CD1c-positive myeloid dendritic cell (primary cell): ENCODE measurements at regions not wholly inside any gene's neighbourhood (a gene's known extent, or its start where the extent isn't known, plus 50 kb on each side); places are given as distances from the start of the nearest gene placed in this dataset.
A peak's percentile ranks its signal among the peaks of the same experiment; 100 is the strongest.
"Not testable (repeated sequence)": the region's sequence is repeated elsewhere in the genome, so short reads cannot be mapped to it uniquely, and the experiment has no call there.

ENCODE experiments used
- DNase-seq: peaks from one replicate; pipeline ENCODE4 v3.0.0-alpha.2; 2016; ENCODE audit errors: extremely low spot score

GRCh38 chr13:46498650-46499049 is 54.3 kb upstream of the LRCH1 start:
- no peak for DNase-seq

- DNase-seq = no peak
Observed at GRCh38 chr13:46496086-46496485, 56.9 kb upstream of the LRCH1 start.

- DNase-seq = no peak
Observed at GRCh38 chr13:46495651-46496050, 57.3 kb upstream of the LRCH1 start.

GRCh38 chr13:46495066-46495465 is 57.9 kb upstream of the LRCH1 start:
- no peak for DNase-seq

GRCh38 chr13:46492946-46493345 is 60.0 kb upstream of the LRCH1 start:
- peak; percentile 56 for DNase-seq

- no peak for DNase-seq
Observed at GRCh38 chr13:46491641-46492040, 61.3 kb upstream of the LRCH1 start.

GRCh38 chr13:46490713-46491112 is 62.3 kb upstream of the LRCH1 start:
- DNase-seq = not testable (repeated sequence)

- peak; percentile 11 for DNase-seq
Observed at GRCh38 chr13:46490129-46490528, 62.8 kb upstream of the LRCH1 start.

GRCh38 chr13:46489586-46490023 is 63.4 kb upstream of the LRCH1 start:
- DNase-seq = no peak

- no peak for DNase-seq
Observed at GRCh38 chr13:46487748-46488147, 65.2 kb upstream of the LRCH1 start.

GRCh38 chr13:46486270-46486669 is 66.7 kb upstream of the LRCH1 start:
- DNase-seq = no peak

- DNase-seq = no peak
Observed at GRCh38 chr13:46484561-46484960, 68.4 kb upstream of the LRCH1 start.

GRCh38 chr13:46481166-46481565 is 71.8 kb upstream of the LRCH1 start:
- no peak for DNase-seq

GRCh38 chr13:46480131-46480530 is 72.8 kb upstream of the LRCH1 start:
- no peak for DNase-seq

GRCh38 chr13:46479691-46480090 is 73.3 kb upstream of the LRCH1 start:
- no peak for DNase-seq

GRCh38 chr13:46479283-46479682 is 73.7 kb upstream of the LRCH1 start:
- DNase-seq = no peak

GRCh38 chr13:46478651-46479050 is 74.3 kb upstream of the LRCH1 start:
- DNase-seq = no peak

- no peak for DNase-seq
Observed at GRCh38 chr13:46476174-46476573, 76.8 kb upstream of the LRCH1 start.

- DNase-seq = peak; percentile 23
Observed at GRCh38 chr13:46475541-46475991, 77.4 kb upstream of the LRCH1 start.

GRCh38 chr13:46473806-46474205 is 79.2 kb upstream of the LRCH1 start:
- no peak for DNase-seq

GRCh38 chr13:46472384-46472783 is 80.6 kb upstream of the LRCH1 start:
- DNase-seq = no peak

- DNase-seq = not testable (repeated sequence)
Observed at GRCh38 chr13:46469699-46470098, 82.6 kb upstream of the RUBCNL start.

- DNase-seq = no peak
Observed at GRCh38 chr13:46468570-46469463, 81.8 kb upstream of the RUBCNL start.

- not testable (repeated sequence) for DNase-seq
Observed at GRCh38 chr13:46467694-46468093, 80.6 kb upstream of the RUBCNL start.
